SU-DHL-6 (cell line): ENCODE measurements at regions not wholly inside any gene's neighbourhood (a gene's known extent, or its start where the extent isn't known, plus 50 kb on each side); places are given as distances from the start of the nearest gene placed in this dataset.

Source experiments
- H2AFZ ChIP-seq: fragments of 200-600 bp; sonication (generic); 2 replicates; pipeline ENCODE4 v1.6.1; 2014; ENCODE audit warnings: low read depth, mild to moderate bottlenecking, moderate library complexity, mixed read lengths, antibody characterized with exemption, low read length; ENCODE audit not compliant: severe bottlenecking
- H3F3A ChIP-seq: fragments of 200-600 bp; shearing (Covaris generic); 2 replicates; pipeline ENCODE4 v1.6.0; 2016; ENCODE audit warnings: antibody characterized with exemption, mild to moderate bottlenecking; ENCODE audit not compliant: insufficient read depth
- H3K27ac ChIP-seq: fragments of 200-600 bp; sonication (generic); 2 replicates; pipeline ENCODE4 v1.5.1; 2016; ENCODE audit warnings: low read depth, mild to moderate bottlenecking, low read length, moderate library complexity, mixed read lengths
- H3K27me3 ChIP-seq: fragments of 200-600 bp; sonication (generic), shearing (Covaris generic); 2 replicates; pipeline ENCODE4 v1.6.0; 2014; ENCODE audit warnings: mild to moderate bottlenecking, low read length
- H3K36me3 ChIP-seq: fragments of 200-600 bp; sonication (generic); 2 replicates; pipeline ENCODE4 v1.6.1; 2014; ENCODE audit warnings: mild to moderate bottlenecking, low read length, mixed read lengths
- H3K4me2 ChIP-seq: fragments of 300-600, 200-600 bp; shearing (Covaris generic), sonication (generic); 2 replicates; pipeline ENCODE4 v1.6.0; 2014; ENCODE audit warnings: low read length, low read depth, mild to moderate bottlenecking; ENCODE audit not compliant: poor library complexity, severe bottlenecking
- H3K4me3 ChIP-seq: fragments of 200-600 bp; sonication (generic); 2 replicates; pipeline ENCODE4 v1.5.1; 2014; ENCODE audit warnings: antibody characterized with exemption, low read length, mild to moderate bottlenecking, mixed read lengths; ENCODE audit not compliant: insufficient read depth, poor library complexity, severe bottlenecking
- H3K79me2 ChIP-seq: fragments of 200-600 bp; sonication (generic); 2 replicates; pipeline ENCODE4 v1.6.1; 2014; ENCODE audit warnings: mild to moderate bottlenecking, low read length, moderate library complexity; ENCODE audit not compliant: insufficient read depth
- H3K9ac ChIP-seq: fragments of 200-600 bp; sonication (generic); 2 replicates; pipeline ENCODE4 v1.7.0; 2014; ENCODE audit warnings: mild to moderate bottlenecking, low read length
- H3K9me2 ChIP-seq: fragments of 200-600 bp; sonication (generic); replicated peaks from 2 replicates; pipeline ENCODE4 v1.6.1; 2014; ENCODE audit warnings: low read length; ENCODE audit not compliant: insufficient read depth
- H3K9me3 ChIP-seq: fragments of 200-600 bp; sonication (generic); 2 replicates; pipeline ENCODE4 v1.6.1; 2014; ENCODE audit warnings: low read length, mixed read lengths; ENCODE audit not compliant: insufficient read depth
- H4K20me1 ChIP-seq: fragments of 200-600 bp; sonication (generic); 2 replicates; pipeline ENCODE4 v1.6.1; 2014; ENCODE audit warnings: low read depth, mild to moderate bottlenecking, antibody characterized with exemption, low read length, moderate library complexity, mixed read lengths
- CTCF ChIP-seq: fragments of 200-600 bp; sonication (generic); IDR thresholded peaks from one replicate; pipeline ENCODE4 v1.5.1; 2017; ENCODE audit warnings: antibody characterized with exemption, mild to moderate bottlenecking, low read length, moderate library complexity; ENCODE audit not compliant: insufficient read depth, poor library complexity, severe bottlenecking
- EZH2phosphoT487 ChIP-seq: fragments of 200-600 bp; sonication (generic), shearing (Covaris generic); conservative IDR thresholded peaks from 2 replicates; pipeline ENCODE4 v1.6.1; 2018; ENCODE audit warnings: mild to moderate bottlenecking, antibody characterized with exemption, low read length, moderate library complexity, mixed read lengths

- H3K79me2 ChIP-seq = no peaks in the 10 kb centered on the region
- no peak overlapping the region for H2AFZ ChIP-seq
- TF ChIP-seq EZH2phosphoT487 = no peak
- no peak for TF ChIP-seq CTCF
- no peak overlapping the region for H3K4me3 ChIP-seq
- H3K27me3 ChIP-seq = no peaks in the 10 kb centered on the region
- H3K36me3 ChIP-seq = no peaks in the 10 kb centered on the region
- no peaks in the 10 kb centered on the region for H3K9me3 ChIP-seq
- H3K9ac ChIP-seq = no peak overlapping the region
- H3F3A ChIP-seq = no peaks in the 10 kb centered on the region
- H4K20me1 ChIP-seq = no peaks in the 10 kb centered on the region
- H3K27ac ChIP-seq = no peak overlapping the region
- H3K4me2 ChIP-seq = no peak overlapping the region
- no peaks in the 10 kb centered on the region for H3K9me2 ChIP-seq
Measured at GRCh38 chr16:13594823-13595222, 325.1 kb upstream of the ERCC4 start.

GRCh38 chr16:13606804-13607203 lies 313.1 kb upstream of the ERCC4 start:
- H3K27me3 ChIP-seq = no peaks in the 10 kb centered on the region
- no peak overlapping the region for H3K27ac ChIP-seq
- H3F3A ChIP-seq = no peaks in the 10 kb centered on the region
- no peak overlapping the region for H3K4me3 ChIP-seq
- no peak for TF ChIP-seq CTCF
- TF ChIP-seq EZH2phosphoT487 = no peak
- no peak overlapping the region for H3K9ac ChIP-seq
- H4K20me1 ChIP-seq = no peaks in the 10 kb centered on the region
- H3K79me2 ChIP-seq = no peaks in the 10 kb centered on the region
- no peaks in the 10 kb centered on the region for H3K36me3 ChIP-seq
- H3K4me2 ChIP-seq = no peak overlapping the region
- H3K9me3 ChIP-seq = no peaks in the 10 kb centered on the region
- no peak overlapping the region for H2AFZ ChIP-seq
- no peaks in the 10 kb centered on the region for H3K9me2 ChIP-seq

- H3K36me3 ChIP-seq = no peaks in the 10 kb centered on the region
- H3K4me3 ChIP-seq = no peak overlapping the region
- no peak overlapping the region for H3K4me2 ChIP-seq
- H3K27ac ChIP-seq = no peak overlapping the region
- no peaks in the 10 kb centered on the region for H4K20me1 ChIP-seq
- H3K9ac ChIP-seq = no peak overlapping the region
- H3K27me3 ChIP-seq = no peaks in the 10 kb centered on the region
- no peaks in the 10 kb centered on the region for H3K79me2 ChIP-seq
- H3F3A ChIP-seq = no peaks in the 10 kb centered on the region
- TF ChIP-seq CTCF (no peak), EZH2phosphoT487 (no peak)
- no peak overlapping the region for H2AFZ ChIP-seq
- no peaks in the 10 kb centered on the region for H3K9me2 ChIP-seq
- H3K9me3 ChIP-seq = no peaks in the 10 kb centered on the region
Measured at GRCh38 chr16:13607289-13607688, 312.7 kb upstream of the ERCC4 start.

GRCh38 chr16:13611596-13611995 lies 308.4 kb upstream of the ERCC4 start:
- H3K27me3 ChIP-seq = no peaks in the 10 kb centered on the region
- no peak overlapping the region for H3K4me2 ChIP-seq
- no peaks in the 10 kb centered on the region for H4K20me1 ChIP-seq
- no peak overlapping the region for H2AFZ ChIP-seq
- no peak overlapping the region for H3K9ac ChIP-seq
- H3F3A ChIP-seq = no peaks in the 10 kb centered on the region
- no peaks in the 10 kb centered on the region for H3K9me3 ChIP-seq
- no peaks in the 10 kb centered on the region for H3K79me2 ChIP-seq
- H3K36me3 ChIP-seq = no peaks in the 10 kb centered on the region
- no peak overlapping the region for H3K4me3 ChIP-seq
- TF ChIP-seq EZH2phosphoT487 (no peak), CTCF (no peak)
- H3K9me2 ChIP-seq = no peaks in the 10 kb centered on the region
- H3K27ac ChIP-seq = no peak overlapping the region
